C1 segment of cervical spinal cord (tissue), 14 donors: ENCODE measurements at regions not wholly inside any gene's neighbourhood (a gene's known extent, or its start where the extent isn't known, plus 50 kb on each side); places are given as distances from the start of the nearest gene placed in this dataset.

Source experiments
- DNase-seq, 14 donors: peaks; one replicate each; lab custom pipeline; 2025; lab: John Stamatoyannopoulos, UW

- no peak for DNase-seq
These were observed 1420.3 kb downstream of the UQCRFS1 start for GRCh38 chr19:27792576-27793127.

DNA sequence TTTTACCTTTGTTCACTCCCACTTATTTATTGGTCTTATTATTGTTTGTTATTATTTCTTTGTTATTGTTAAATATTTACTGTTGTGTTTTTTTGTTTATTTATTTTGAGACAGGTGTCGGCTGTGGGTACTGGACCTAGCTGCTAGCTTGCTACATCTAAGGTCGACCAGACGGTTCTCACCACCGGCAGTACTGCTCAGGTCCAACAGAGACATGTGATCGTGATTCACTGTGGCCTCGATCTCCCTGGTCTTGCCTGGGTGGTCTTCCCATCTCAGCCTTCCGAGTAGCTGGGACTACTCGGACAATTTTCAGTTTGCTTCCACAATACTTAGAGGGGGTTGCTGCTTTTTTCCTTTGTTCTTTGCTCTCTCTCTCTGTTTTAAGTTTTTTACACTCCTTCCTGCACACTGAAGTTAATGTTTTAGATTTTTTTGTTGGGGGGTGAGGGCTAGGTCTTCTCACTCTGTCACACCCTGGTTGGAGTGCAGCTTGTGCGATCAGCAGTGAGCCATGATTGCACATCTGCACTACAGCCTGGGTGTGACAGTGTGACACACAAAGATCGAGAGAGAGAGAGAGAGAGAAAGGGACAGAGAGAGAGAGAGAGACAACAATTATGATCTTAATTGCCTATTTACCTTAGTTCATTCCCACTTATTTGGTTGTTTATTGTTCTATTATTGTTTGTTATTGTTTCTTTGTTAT lies 1432.4 kb downstream of the UQCRFS1 start:
- DNase-seq = no peak

- DNase-seq = no peak
These were observed 1433.0 kb downstream of the UQCRFS1 start for GRCh38 chr19:27779954-27780353.

DNA sequence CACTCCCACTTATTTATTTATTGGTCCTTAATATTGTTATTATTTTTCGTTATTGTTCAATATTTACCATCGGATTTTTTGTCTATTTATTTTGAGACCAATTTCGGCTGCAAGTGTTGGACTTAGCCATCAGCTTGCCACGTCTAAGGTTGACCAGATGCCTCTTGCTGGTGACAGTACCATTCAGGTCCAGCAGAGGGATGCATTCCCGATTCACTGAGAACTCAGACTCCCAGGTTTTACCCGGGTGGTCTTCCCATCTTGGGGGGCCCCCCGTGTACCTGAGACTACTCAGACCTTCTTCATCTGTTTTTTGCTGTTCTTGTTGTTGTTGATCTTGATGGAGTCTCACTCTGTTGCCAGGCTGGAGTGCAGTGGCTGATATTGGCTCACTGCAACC lies 1435.2 kb downstream of the UQCRFS1 start:
- DNase-seq = no peak

DNA sequence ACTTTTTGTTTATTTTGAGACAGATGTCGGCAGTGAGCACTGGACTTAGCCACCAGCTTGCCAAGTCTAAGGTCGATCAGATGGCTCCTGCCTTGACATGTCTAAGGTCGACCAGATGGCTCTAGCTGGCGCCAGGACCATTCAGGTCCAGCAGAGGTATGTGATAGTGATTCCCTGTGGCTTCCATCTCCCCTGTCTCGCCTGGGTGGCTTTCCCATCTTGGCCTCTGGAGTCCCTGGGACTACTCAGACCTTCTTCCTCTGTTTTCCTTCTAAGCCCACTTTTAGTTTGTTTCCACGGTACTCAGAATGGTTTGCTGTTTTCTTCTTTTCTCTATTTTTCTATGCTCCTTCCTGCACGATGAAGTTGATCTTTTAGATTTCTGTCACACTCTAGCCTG lies 1435.7 kb downstream of the UQCRFS1 start:
- no peak for DNase-seq

GRCh38 chr19:27776524-27776923 lies 1436.4 kb downstream of the UQCRFS1 start:
- DNase-seq = no peak

DNA sequence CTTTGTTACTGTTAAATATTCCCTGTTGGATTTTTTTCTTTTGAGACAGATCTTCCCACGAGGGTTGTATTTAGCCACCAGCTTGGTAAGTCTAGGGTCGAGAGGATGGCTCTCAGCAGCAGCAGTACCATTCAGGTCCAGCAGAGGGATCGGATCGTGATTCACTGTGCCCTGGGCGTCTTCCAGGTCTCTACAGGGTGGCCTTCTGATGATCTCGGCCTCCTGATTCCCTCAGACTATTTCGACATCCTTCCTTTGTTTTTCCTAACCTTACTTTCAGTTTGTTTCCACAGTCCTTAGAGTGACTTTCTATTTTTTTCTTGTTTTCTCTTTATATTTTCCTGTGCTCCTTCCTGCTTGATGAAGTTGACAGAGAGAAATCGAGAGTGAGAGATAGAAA lies 1436.9 kb downstream of the UQCRFS1 start:
- DNase-seq = no peak

DNA sequence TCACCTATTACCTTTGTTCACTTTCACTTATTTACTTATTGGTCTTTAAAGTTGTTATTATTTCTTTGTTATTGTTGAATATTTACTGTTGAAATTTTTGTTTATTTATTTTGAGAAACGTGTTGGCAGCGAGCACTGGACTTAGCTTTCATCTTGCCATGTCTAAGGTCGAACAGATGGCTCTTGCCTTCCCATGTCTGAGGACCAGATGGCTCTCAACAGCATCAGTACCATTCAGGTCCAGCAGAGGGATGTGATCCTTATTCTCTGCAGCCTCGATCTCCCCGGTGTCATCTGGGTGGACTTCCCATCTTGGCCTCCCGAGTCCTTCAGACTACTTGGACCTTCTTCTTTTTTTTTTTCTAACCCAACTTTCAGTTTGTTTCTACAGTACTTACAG lies 1437.6 kb downstream of the UQCRFS1 start:
- no peak for DNase-seq

DNA sequence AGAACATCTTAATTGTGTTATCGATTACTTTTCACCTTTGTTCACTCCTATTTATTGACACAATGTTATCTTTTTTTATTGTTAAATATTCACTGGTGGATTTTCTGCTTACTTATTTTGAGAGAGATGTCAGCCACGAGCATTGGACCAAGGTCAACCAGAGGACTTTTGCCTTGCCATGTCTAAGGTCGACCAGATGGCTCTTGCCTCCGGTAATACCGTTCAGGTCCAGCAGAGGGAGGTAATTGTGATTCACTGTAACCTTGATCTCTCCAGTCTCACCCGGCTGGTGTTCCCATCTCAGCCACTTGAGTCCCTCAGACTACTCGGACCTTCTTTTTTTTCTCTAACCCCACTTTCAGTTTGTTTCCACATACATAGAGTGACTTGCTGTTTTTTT lies 1438.1 kb downstream of the UQCRFS1 start:
- no peak for DNase-seq

DNA sequence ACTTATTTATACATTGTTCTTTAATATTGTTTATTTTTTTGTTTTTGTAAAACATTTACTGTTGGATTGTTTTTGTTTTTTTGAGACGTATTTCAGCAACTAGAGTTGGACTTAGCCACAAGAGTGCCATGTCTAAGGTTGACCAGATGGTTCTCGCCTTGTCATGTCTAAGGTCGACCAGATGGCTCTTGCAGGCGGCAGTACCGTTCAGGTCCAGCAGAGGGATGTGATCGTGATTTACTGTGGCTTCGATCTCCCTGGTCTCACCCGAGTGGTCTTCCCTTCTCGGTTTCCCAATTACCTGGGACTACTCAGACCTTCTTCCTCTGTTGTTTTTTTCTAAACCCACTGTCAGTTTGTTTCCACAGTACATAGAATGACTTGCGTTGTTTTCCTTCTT lies 1438.6 kb downstream of the UQCRFS1 start:
- DNase-seq = no peak

GRCh38 chr19:27773318-27774094 lies 1439.4 kb downstream of the UQCRFS1 start:
- no peak for DNase-seq

GRCh38 chr19:27772059-27772458 lies 1440.9 kb downstream of the UQCRFS1 start:
- no peak for DNase-seq

DNA sequence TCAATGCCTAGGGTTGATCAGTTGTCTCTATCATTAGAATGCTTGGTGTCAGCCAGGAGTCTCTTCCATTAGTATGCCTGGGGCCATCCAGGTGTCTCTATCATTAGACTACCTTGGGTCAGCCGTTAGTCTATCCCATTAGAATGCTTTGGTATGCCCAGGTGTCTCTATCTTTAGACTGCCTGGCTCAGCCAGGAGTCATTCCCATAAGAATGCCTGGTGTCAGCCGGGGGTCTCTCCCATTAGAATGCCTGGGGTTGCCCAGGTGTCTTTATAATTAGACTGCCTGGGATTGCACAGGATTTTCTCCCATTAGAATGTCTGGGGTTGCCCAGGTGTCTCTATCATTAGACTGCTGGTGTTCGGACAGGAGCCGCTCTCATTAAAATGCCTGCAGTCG lies 1442.9 kb downstream of the UQCRFS1 start:
- no peak for DNase-seq

GRCh38 chr19:27767234-27767633 lies 1445.7 kb downstream of the UQCRFS1 start:
- DNase-seq = no peak

DNA sequence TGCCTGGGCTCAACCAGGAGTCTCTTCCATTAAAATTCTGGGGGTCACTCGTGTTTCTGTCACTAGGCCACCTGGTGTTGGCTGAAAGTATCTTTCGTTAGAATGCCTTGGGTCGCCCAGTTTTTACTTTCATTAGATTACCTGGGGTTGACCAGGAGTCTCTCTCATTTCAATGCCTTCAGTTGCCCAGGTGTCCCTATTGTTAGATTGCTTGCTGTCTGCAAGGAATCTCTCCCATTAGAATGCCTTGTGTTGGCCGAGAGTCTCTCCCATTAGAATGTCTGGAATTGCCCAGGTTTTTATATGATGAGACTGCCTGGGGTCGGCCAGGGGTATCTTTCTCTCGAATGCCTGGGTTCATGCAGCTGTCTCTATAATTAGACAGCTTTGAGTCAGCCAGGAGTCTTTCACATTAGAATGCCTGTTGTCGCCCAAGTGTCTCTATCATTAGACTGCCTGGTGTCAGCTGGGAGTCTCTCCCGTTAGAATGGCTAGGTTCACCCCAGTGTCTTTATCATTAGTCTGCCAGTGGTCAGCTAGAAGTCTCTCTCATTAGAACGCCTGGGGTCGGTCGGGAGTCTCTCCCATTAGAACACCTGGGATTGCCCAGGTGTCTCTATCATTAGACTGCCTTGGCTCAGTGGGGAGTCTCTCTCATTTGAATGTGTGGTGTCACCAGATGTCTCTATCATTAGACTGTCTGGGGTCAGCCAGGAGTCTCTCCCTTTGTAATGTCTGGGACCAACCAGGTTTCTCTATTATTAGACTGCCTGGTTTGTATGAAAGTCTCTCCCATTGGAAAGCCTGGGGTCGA lies 1446.8 kb downstream of the UQCRFS1 start:
- no peak for DNase-seq

DNA sequence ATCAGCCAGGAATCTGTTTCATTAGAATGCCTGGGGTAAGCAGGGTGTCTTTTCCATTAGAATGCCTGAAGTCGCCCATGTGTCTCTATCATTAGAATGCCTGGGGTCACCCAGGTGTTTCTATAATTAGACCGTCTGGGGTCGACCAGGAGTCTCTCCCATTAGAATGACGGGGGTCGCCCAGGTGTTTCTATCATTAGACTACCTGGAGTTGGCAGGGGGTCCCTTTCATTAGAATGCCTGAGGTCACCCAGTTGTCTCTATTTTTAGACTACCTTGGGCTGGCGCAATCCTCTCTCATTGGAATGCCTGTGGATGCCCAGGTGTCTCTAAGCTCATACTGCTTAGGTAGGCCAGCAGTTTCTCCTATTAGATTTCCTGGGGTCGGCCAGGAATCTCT lies 1447.6 kb downstream of the UQCRFS1 start:
- no peak for DNase-seq

DNA sequence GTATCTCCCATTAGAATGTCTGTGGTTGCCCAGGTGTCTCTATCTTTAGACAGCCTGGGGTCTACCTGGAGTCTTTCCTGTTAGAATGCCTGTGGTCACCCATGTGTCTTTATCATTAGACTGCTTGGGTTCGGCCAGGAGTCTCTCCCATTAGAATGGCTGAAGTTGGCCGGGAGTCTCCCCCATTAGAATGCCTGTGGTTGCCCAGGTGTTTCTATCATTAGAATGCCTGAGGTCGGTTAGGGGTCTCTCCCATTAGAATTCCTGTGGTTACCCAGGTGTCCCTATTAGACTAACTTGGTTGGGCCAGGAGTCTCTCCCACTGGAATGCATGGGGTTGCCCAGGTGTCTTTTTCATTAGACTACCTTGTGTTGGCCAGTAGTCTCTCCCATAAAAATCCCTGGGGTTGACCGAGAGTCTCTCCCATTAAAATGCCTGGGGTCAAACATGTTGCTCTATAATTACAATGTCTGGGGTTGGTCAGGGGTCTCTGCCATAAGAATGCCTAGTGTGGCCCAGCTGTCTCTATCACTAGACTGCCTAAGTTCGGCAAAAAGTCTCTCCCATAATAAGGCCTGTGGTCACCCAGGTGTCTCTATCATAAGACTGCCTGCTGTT lies 1448.7 kb downstream of the UQCRFS1 start:
- DNase-seq = no peak

GRCh38 chr19:27762933-27763332 lies 1450.0 kb downstream of the UQCRFS1 start:
- no peak for DNase-seq

DNA sequence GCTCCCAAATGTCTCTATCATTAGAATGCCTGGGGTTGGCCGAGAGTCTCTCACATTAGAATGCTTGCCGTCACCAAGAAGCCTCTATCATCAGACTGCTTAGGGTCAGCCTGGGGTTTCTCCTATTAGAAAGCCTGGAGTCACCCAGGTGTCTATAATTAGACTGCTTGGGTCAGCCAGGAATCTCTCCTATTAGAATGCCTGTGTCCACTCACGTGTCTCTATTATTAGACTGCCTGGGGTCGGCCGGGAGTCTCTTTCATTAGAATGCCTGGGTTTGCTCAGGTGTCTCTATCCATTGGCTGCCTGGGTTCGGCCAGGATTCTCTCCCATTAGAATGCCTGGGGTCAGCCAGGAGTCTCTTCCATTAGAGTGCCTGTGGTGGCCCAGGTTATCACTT lies 1453.1 kb downstream of the UQCRFS1 start:
- DNase-seq = no peak

DNA sequence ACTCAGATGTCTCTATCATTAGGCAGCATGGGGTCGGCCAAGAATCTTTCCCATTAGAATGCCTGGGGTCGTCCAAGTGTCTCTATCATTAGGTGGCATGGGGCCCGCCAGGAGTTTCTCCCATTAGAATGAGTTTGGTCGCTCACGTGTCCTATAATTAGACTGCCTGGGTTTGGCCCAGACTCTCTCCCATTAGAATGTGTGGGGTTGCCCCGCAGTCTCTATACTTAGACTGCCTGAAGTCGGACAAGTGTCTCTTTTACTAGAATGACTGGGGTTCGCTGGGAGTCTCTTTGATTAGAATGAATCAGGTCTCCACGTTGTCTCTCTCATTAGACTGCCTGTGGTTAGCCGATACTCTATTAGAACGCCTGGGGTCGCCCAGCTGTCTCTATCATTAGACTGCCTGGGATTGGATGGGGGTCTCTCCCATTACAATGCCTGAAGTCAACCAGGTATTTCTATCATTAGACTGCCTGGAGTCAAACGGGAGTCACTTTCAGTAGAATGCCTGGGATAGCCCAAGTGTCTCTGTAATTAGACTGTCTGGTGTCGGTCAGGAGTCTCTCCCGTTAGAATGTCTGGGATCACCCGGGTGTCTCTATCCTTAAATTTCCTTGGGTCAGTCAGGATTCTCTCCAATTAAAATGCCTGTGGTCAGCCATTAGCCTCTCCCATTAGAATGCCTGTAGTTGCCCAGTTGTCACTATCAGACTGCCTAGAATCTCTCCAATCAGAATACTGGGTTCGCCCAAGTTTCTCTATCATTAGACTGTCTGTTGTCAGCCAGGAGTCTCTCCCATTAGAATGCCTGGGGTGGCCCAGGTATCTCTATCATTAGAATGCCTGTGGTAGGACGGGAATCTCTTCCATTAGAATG lies 1454.1 kb downstream of the UQCRFS1 start:
- no peak for DNase-seq

- no peak for DNase-seq
These were observed 1458.3 kb downstream of the UQCRFS1 start for GRCh38 chr19:27754700-27755099.
